Naive B cell (primary cell): ENCODE measurements at regions not wholly inside any gene's neighbourhood (a gene's known extent, or its start where the extent isn't known, plus 50 kb on each side); places are given as distances from the start of the nearest gene placed in this dataset.
"Not testable (repeated sequence)": the region's sequence is repeated elsewhere in the genome, so short reads cannot be mapped to it uniquely, and the experiment has no call there.

Experiments used
- ATAC-seq, 2 donors: fragments of 150-1000 bp; cut with Tn5 transposase; 2 replicates each; pipeline ENCODE4 v1.10.0; 2021; ENCODE audit warnings: low read depth in 2 of 2, mild to moderate bottlenecking in 2 of 2, moderate library complexity in 2 of 2
- DNase-seq: peaks from one replicate; pipeline ENCODE4 v3.0.0; 2022
- H3K27ac Mint-ChIP-seq, 6 donors: one replicate each; pipeline ENCODE4 v1.8.0; 2020 to 2022; ENCODE audit warnings: mild to moderate bottlenecking in 6 of 6, mixed read lengths in 6 of 6, moderate library complexity in 5 of 6, inconsistent platforms in 2 of 6
- H3K27me3 Mint-ChIP-seq, 3 donors: one replicate each; pipeline ENCODE4 v1.8.0; 2021 to 2022; ENCODE audit warnings: mixed read lengths in 3 of 3, mild to moderate bottlenecking in 1 of 3
- H3K36me3 Mint-ChIP-seq, 2 donors: one replicate each; pipeline ENCODE4 v1.8.0; 2020 to 2022; ENCODE audit warnings: mixed read lengths in 2 of 2, inconsistent platforms in 1 of 2, mild to moderate bottlenecking in 1 of 2
- H3K4me1 Mint-ChIP-seq, 3 donors: one replicate each; pipeline ENCODE4 v1.8.0; 2020 to 2022; ENCODE audit warnings: mixed read lengths in 3 of 3, inconsistent platforms in 1 of 3, mild to moderate bottlenecking in 1 of 3, moderate library complexity in 1 of 3
- H3K4me3 Mint-ChIP-seq, 8 donors: one replicate each; pipeline ENCODE4 v1.8.0; 2020 to 2022; ENCODE audit warnings: mild to moderate bottlenecking in 8 of 8, mixed read lengths in 8 of 8, moderate library complexity in 8 of 8, inconsistent platforms in 2 of 8
- H3K9me3 Mint-ChIP-seq, 7 donors: one replicate each; pipeline ENCODE4 v1.8.0; 2020 to 2022; ENCODE audit warnings: mixed read lengths in 7 of 7, mild to moderate bottlenecking in 5 of 7, inconsistent platforms in 2 of 7, moderate library complexity in 1 of 7

GRCh38 chr1:228845101-228845500 lies 109.8 kb downstream of the RHOU start:
- ATAC-seq (no peak), DNase-seq (no peak)
- H3K27ac Mint-ChIP-seq = no peak overlapping the region
- peaks cover 0 to 9% (median 0%) of the 10 kb centered on the region in 3 donors for H3K27me3 Mint-ChIP-seq
- H3K9me3 Mint-ChIP-seq = peaks cover 5 to 16% (median 12%) of the 10 kb centered on the region in 7 donors
- peaks cover 0 to 5% (median 2%) of the 10 kb centered on the region in 3 donors for H3K4me1 Mint-ChIP-seq
- H3K4me3 Mint-ChIP-seq = no peak overlapping the region
- H3K36me3 Mint-ChIP-seq = no peaks in the 10 kb centered on the region

DNA sequence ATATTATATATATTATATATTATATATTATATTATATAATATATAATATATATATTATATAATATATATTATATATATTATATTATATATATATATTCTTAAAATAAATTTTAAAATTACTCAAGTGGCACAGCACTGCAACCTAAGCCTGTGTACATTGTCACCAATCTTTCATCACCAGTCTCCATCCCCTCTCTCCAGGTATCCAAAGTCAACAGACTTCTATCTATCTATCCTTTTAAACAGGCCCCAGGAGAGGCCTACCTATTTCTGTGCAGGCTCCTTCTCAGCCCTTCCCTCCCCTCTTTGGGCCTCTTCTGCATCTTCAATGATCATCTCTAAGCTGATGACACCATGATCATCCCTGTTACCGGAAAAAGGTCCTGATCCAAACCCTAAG lies 111.7 kb downstream of the RHOU start:
- ATAC-seq = no peak
- H3K4me3 Mint-ChIP-seq = peak overlapping the region in 1 of 8 donors; percentile 1
- no peaks in the 10 kb centered on the region for H3K36me3 Mint-ChIP-seq

DNA sequence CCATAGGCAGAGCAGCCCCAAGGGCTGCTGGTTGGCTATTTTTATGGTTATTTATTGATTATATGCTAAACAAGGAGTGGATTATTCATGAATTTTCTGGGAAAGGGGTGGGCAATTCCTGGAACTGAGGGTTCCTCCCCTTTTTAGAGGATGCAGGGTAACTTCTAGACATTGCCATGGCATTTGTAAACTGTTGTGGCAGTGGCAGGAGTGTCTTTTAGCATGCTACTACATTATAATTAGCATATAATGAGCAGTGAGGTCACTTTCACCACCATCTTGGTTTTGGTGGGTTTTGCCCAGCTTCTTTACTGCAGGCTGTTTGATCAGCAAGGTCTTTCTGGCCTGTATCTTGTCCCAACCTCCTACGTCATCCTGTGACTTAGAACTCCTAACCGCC lies 112.2 kb downstream of the RHOU start:
- not testable (repeated sequence) for H3K4me3 Mint-ChIP-seq, H3K27ac Mint-ChIP-seq, H3K36me3 Mint-ChIP-seq

More for the DNA sequence above, 111.7 kb downstream of the RHOU start:
- Mint-ChIP-seq H3K4me1 (peaks cover 0 to 13% (median 4%) of the 10 kb centered on the region in 3 donors), H3K27me3 (peaks cover 0 to 9% (median 0%) of the 10 kb centered on the region in 3 donors), H3K27ac (no peak overlapping the region), H3K9me3 (peaks cover 5 to 16% (median 12%) of the 10 kb centered on the region in 7 donors)
- DNase-seq = no peak

DNA sequence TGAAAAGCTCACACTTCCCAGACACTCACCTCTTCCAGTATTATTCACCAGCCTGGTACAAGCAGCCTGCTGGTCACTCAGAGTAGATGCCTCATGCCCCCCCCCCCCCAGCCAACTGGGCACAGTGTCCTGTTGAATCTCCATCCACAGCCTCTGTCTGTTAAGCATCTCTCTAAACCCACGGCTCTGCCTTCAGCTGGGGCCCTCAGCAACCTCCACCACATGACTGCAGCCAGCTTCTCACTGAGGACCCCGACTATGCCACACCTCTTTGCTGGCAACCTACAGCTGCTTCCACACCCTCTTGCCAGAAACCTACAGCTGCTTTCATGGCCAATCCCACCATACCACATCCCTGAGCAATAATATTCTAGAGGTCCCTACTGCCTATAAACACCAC lies 113.1 kb downstream of the RHOU start:
- Mint-ChIP-seq H3K4me1 (peaks cover 0 to 13% (median 4%) of the 10 kb centered on the region in 3 donors), H3K4me3 (no peak overlapping the region), H3K27me3 (peaks cover 0 to 18% (median 4%) of the 10 kb centered on the region in 3 donors), H3K27ac (no peak overlapping the region), H3K9me3 (peaks cover 0 to 8% (median 4%) of the 10 kb centered on the region in 7 donors), H3K36me3 (no peaks in the 10 kb centered on the region)
- DNase-seq (no peak), ATAC-seq (no peak)

More for the DNA sequence above, 112.2 kb downstream of the RHOU start:
- H3K4me1 Mint-ChIP-seq = peaks cover 0 to 13% (median 4%) of the 10 kb centered on the region in 3 donors
- not testable (repeated sequence) for ATAC-seq, DNase-seq
- H3K9me3 Mint-ChIP-seq = peaks cover 5 to 16% (median 10%) of the 10 kb centered on the region in 7 donors
- peaks cover 0 to 14% (median 2%) of the 10 kb centered on the region in 3 donors for H3K27me3 Mint-ChIP-seq

DNA sequence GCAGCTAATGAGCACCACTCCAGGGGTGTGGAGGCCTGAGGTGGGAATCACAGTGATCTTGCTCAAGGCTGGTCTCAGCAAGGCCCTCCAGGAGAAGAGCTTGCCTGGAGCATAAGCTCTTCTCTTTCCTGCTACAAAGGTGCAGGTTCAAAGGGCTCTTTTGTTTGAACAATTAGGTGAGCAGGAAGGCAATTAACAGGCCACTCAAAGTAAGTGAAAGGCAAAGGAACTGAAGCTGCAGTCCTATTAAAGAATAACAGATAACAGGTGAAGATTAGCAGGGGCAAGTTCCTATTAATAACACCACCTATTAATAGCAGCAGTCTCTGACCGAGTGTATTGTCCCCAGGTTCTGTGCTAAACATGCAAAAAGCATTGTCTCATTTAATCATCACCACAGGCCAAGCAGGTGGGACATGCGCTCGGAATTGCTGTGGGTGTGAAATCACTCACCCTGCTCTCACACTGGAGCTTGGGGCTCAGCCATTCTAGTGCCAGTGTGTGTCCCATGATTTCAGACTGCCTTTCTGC lies 113.8 kb downstream of the RHOU start:
- no peaks in the 10 kb centered on the region for H3K36me3 Mint-ChIP-seq
- H3K4me3 Mint-ChIP-seq = no peak overlapping the region
- no peak for ATAC-seq
- peaks cover 0 to 7% (median 3%) of the 10 kb centered on the region in 7 donors for H3K9me3 Mint-ChIP-seq
- H3K27me3 Mint-ChIP-seq = peaks cover 0 to 18% (median 4%) of the 10 kb centered on the region in 3 donors
- peaks cover 0 to 13% (median 4%) of the 10 kb centered on the region in 3 donors for H3K4me1 Mint-ChIP-seq
- H3K27ac Mint-ChIP-seq = peak overlapping the region in 1 of 6 donors; percentile 74
- DNase-seq = no peak

DNA sequence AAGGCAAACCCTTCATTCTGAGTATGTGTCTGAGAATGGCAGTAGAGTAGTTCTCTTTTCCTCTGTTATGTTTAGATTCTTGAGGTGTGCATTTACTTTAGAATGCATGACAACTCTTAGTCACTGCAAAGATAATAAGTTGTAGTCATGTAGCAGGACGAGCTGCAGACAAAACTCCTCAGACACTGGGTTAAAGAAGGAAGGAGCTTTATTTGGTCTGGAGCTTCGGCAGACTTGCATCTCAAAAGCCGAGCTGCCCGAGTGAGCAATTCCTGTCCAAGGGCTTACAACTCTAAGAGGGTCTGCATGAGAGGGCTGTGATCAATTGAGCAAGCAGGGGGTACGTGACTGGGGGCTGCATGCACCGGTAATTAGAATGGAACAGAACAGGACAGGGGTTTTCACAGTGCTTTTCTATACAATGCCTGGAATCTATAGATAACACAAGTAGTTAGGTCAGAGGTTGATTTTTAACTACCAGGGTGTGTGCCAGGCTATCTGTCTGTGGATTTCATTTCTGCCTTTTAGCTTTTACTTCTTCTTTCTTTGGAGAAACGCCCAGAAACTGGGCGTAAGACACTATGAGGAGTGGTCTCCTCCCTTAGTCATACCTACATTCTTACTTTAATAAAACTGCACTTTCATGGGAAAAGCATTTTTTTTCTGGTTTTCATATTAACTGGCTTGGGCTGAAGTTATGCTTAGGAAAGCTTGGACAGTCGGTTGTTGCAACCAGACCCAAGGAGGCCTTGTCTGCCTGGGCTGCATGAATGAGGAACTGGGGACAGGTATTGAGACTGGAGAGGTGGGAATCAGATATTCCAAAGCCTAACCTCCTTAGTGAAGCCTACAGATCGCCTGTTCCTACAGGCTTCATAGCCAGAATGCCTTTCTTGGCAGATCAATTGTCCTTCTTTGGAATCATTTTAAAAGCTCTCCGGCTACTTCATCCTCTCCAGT lies 115.1 kb downstream of the RHOU start:
- H3K4me3 Mint-ChIP-seq = peak overlapping the region in 1 of 8 donors; percentile 7
- H3K9me3 Mint-ChIP-seq = peaks cover 0 to 8% (median 3%) of the 10 kb centered on the region in 7 donors
- DNase-seq (no peak), ATAC-seq (no peak)
- peaks cover 0 to 13% (median 4%) of the 10 kb centered on the region in 3 donors for H3K4me1 Mint-ChIP-seq
- peak overlapping the region in 1 of 6 donors; percentile 41 for H3K27ac Mint-ChIP-seq
- H3K27me3 Mint-ChIP-seq = peaks cover 0 to 18% (median 4%) of the 10 kb centered on the region in 3 donors
- peaks cover 0 to under 1% of the 10 kb centered on the region in 2 donors for H3K36me3 Mint-ChIP-seq

GRCh38 chr1:228851193-228851592 lies 115.9 kb downstream of the RHOU start:
- ATAC-seq = no peak
- no peak for DNase-seq
- Mint-ChIP-seq H3K4me1 (peaks cover 0 to 13% (median 4%) of the 10 kb centered on the region in 3 donors), H3K27me3 (peaks cover 0 to 18% (median 4%) of the 10 kb centered on the region in 3 donors), H3K36me3 (peaks cover 3 to 8% of the 10 kb centered on the region in 2 donors), H3K27ac (no peak overlapping the region), H3K9me3 (peaks cover 0 to 13% (median 9%) of the 10 kb centered on the region in 7 donors), H3K4me3 (no peak overlapping the region)

- H3K4me1 Mint-ChIP-seq = peaks cover 0 to 13% (median 4%) of the 10 kb centered on the region in 3 donors
- DNase-seq (no peak), ATAC-seq (no peak)
- H3K27ac Mint-ChIP-seq = peak overlapping the region in 1 of 6 donors; percentile 8
- peaks cover 0 to 18% (median 9%) of the 10 kb centered on the region in 7 donors for H3K9me3 Mint-ChIP-seq
- H3K27me3 Mint-ChIP-seq = peaks cover 0 to 18% (median 4%) of the 10 kb centered on the region in 3 donors
- no peak overlapping the region for H3K4me3 Mint-ChIP-seq
- H3K36me3 Mint-ChIP-seq = peaks cover 4 to 9% of the 10 kb centered on the region in 2 donors
Measured at GRCh38 chr1:228851618-228852017, 116.3 kb downstream of the RHOU start.

DNA sequence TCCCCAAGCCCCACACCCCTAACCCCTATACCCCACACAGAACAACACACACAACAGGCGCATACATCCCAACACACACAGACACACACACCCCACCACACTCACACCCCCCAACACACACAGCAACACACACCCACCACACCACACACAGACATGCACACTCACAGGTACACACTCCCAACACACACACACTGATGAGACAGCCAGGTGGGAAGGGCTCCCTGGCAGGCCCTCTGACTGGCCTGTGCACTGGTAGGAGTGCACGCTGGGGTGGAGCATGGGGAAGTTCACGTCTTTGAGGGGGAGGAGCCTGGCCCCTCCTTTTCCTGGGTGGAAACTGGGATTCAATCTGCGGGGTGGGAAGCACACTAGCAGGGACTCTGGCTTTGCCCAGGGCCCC lies 116.7 kb downstream of the RHOU start:
- Mint-ChIP-seq H3K36me3 (peaks cover 4 to 9% of the 10 kb centered on the region in 2 donors), H3K9me3 (peaks cover 0 to 18% (median 9%) of the 10 kb centered on the region in 7 donors), H3K27me3 (peaks cover 0 to 18% (median 4%) of the 10 kb centered on the region in 3 donors), H3K4me3 (no peak overlapping the region), H3K27ac (peak overlapping the region in 1 of 6 donors; percentile 8), H3K4me1 (peaks cover 0 to 13% (median 4%) of the 10 kb centered on the region in 3 donors)
- DNase-seq (no peak), ATAC-seq (no peak)

GRCh38 chr1:228852511-228853088 lies 117.3 kb downstream of the RHOU start:
- peaks cover 4 to 9% of the 10 kb centered on the region in 2 donors for H3K36me3 Mint-ChIP-seq
- no peak for DNase-seq
- no peak overlapping the region for H3K4me3 Mint-ChIP-seq
- peaks cover 0 to 18% (median 4%) of the 10 kb centered on the region in 3 donors for H3K27me3 Mint-ChIP-seq
- peaks cover 0 to 18% (median 9%) of the 10 kb centered on the region in 7 donors for H3K9me3 Mint-ChIP-seq
- peaks cover 0 to 13% (median 4%) of the 10 kb centered on the region in 3 donors for H3K4me1 Mint-ChIP-seq
- H3K27ac Mint-ChIP-seq = no peak overlapping the region
- no peak for ATAC-seq

- no peak overlapping the region for H3K27ac Mint-ChIP-seq
- DNase-seq (no peak), ATAC-seq (no peak)
- peaks cover 4 to 9% of the 10 kb centered on the region in 2 donors for H3K36me3 Mint-ChIP-seq
- peaks cover 0 to 17% (median 4%) of the 10 kb centered on the region in 3 donors for H3K27me3 Mint-ChIP-seq
- H3K4me1 Mint-ChIP-seq = peaks cover 0 to 13% (median 4%) of the 10 kb centered on the region in 3 donors
- H3K9me3 Mint-ChIP-seq = peaks cover 0 to 18% (median 5%) of the 10 kb centered on the region in 7 donors
- H3K4me3 Mint-ChIP-seq = no peak overlapping the region
Measured at GRCh38 chr1:228853191-228853590, 117.9 kb downstream of the RHOU start.

DNA sequence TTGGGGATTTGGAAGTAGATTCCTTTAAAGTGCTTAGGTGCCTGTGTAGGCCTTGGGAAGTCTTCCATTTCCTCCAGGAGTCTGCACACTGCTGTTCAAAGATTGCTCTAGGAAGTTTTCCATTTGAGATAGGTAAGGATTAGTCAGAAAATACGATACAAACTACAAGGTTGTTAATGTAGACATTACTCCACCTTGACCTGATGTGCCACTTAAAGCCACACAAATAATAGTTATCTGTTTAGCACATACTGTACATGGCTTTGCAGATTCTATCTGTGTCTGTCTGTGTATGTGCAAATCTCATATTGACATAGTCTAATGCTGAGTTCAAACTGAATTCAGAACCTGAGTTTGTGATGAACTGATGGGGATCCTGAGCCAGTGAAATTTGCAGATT lies 118.4 kb downstream of the RHOU start:
- H3K4me1 Mint-ChIP-seq = peaks cover 0 to 11% (median 4%) of the 10 kb centered on the region in 3 donors
- peaks cover 4 to 9% of the 10 kb centered on the region in 2 donors for H3K36me3 Mint-ChIP-seq
- no peak for DNase-seq
- H3K27me3 Mint-ChIP-seq = peaks cover 0 to 13% (median 7%) of the 10 kb centered on the region in 3 donors
- peaks cover 0 to 18% (median 5%) of the 10 kb centered on the region in 7 donors for H3K9me3 Mint-ChIP-seq
- ATAC-seq = no peak
- no peak overlapping the region for H3K27ac Mint-ChIP-seq
- H3K4me3 Mint-ChIP-seq = no peak overlapping the region

DNA sequence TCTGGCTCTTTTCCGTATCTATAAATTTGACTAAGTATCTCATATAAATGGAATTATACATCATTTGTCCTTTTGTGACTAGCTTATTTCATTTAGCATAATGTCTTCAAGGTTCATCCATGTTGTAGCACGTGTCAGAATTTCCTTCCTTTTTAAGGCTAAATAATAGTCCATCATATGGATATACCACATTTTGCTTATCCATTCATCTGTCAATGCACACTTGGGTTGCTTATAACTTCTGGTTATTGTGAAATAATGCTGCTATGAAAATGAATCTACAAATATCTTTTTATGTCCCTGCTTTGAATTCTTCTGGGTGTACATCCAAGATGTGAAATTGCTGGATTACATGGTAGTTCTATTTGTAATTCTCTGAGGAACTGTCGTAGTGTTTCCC lies 119.6 kb downstream of the RHOU start:
- H3K27me3 Mint-ChIP-seq = peaks cover 0 to 9% (median 8%) of the 10 kb centered on the region in 3 donors
- no peak overlapping the region for H3K4me3 Mint-ChIP-seq
- peaks cover 4 to 9% of the 10 kb centered on the region in 2 donors for H3K36me3 Mint-ChIP-seq
- DNase-seq = no peak
- ATAC-seq = no peak
- H3K4me1 Mint-ChIP-seq = peaks cover 0 to 10% (median 4%) of the 10 kb centered on the region in 3 donors
- H3K9me3 Mint-ChIP-seq = peaks cover 0 to 18% (median 6%) of the 10 kb centered on the region in 7 donors
- no peak overlapping the region for H3K27ac Mint-ChIP-seq
